ENCODE measurements at regions not wholly inside any gene's neighbourhood (a gene's known extent, or its start where the extent isn't known, plus 50 kb on each side); places are given as distances from the start of the nearest gene placed in this dataset.

DNA sequence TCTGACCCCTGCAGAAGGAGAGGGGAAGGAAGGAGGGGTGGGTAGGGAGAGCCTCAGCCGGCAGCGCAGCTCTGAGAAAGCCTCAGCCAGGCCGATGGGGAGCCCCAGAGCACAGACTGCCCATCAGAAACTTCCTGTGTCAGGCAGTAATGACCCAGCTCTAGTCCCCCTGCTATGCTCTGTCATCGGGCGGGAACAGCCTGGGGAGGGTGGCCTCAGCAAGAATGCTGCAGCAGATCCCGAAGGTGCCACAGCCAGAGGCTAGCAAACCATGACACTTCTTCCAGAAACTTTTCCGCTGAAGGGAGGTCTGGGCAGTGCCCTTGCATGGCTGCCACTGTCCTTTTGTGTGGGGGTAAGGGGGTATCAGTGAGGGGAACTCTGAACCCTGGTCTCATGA lies 279.0 kb downstream of the BCOR start:
- Histone ChIP-seq H3K4me1 (ENCODE audit: low read depth) (peaks cover 7% of the 10 kb centered on the region), H3K4me3 (no peak overlapping the region), H3K27ac (no peak overlapping the region), H3K9me3 (ENCODE audit: low read depth) (no peaks in the 10 kb centered on the region), H3K27me3 (no peaks in the 10 kb centered on the region), H3K36me3 (no peaks in the 10 kb centered on the region)
- no peak for TF ChIP-seq CTCF (IDR thresholded peaks at IDR 0.05; ENCODE audit: low read depth, low read length)
- DNase-seq (ENCODE audit: low read depth in 1 of 2, low spot score in 1 of 2), result no peak

- TF ChIP-seq CTCF (IDR thresholded peaks at IDR 0.05; ENCODE audit: low read depth, low read length), result no peak
- Histone ChIP-seq H3K9me3 (ENCODE audit: low read depth) (no peaks in the 10 kb centered on the region), H3K27ac (no peak overlapping the region), H3K4me3 (peak overlapping the region; percentile 41), H3K27me3 (no peaks in the 10 kb centered on the region), H3K36me3 (no peaks in the 10 kb centered on the region), H3K4me1 (ENCODE audit: low read depth) (peaks cover 7% of the 10 kb centered on the region)
- peak; percentile 47 to 61 for DNase-seq (ENCODE audit: low read depth in 1 of 2, low spot score in 1 of 2)
Measured at GRCh38 chrX:39819921-39820849, 277.6 kb downstream of the BCOR start.

GRCh38 chrX:39820938-39821708 lies 276.6 kb downstream of the BCOR start:
- no peaks in the 10 kb centered on the region for H3K36me3 ChIP-seq
- H3K4me1 ChIP-seq (ENCODE audit: low read depth), result peaks cover 7% of the 10 kb centered on the region
- H3K9me3 ChIP-seq (ENCODE audit: low read depth), result no peaks in the 10 kb centered on the region
- no peak for TF ChIP-seq CTCF (IDR thresholded peaks at IDR 0.05; ENCODE audit: low read depth, low read length)
- DNase-seq (ENCODE audit: low read depth in 1 of 2, low spot score in 1 of 2), result peak; percentile 44 to 60
- no peak overlapping the region for H3K27ac ChIP-seq
- no peaks in the 10 kb centered on the region for H3K27me3 ChIP-seq
- H3K4me3 ChIP-seq, result peak overlapping the region; percentile 41

GRCh38 chrX:39821709-39822095 lies 276.1 kb downstream of the BCOR start:
- no peaks in the 10 kb centered on the region for H3K27me3 ChIP-seq
- H3K36me3 ChIP-seq, result no peaks in the 10 kb centered on the region
- peak overlapping the region; percentile 41 for H3K4me3 ChIP-seq
- no peak for DNase-seq (ENCODE audit: low read depth in 1 of 2, low spot score in 1 of 2)
- no peaks in the 10 kb centered on the region for H3K9me3 ChIP-seq (ENCODE audit: low read depth)
- peaks cover 7% of the 10 kb centered on the region for H3K4me1 ChIP-seq (ENCODE audit: low read depth)
- no peak for TF ChIP-seq CTCF (IDR thresholded peaks at IDR 0.05; ENCODE audit: low read depth, low read length)
- H3K27ac ChIP-seq, result no peak overlapping the region

- no peak for DNase-seq (ENCODE audit: low read depth in 1 of 2, low spot score in 1 of 2)
- Histone ChIP-seq H3K4me3 (no peak overlapping the region), H3K36me3 (no peaks in the 10 kb centered on the region), H3K27ac (no peak overlapping the region), H3K4me1 (ENCODE audit: low read depth) (peaks cover 7% of the 10 kb centered on the region), H3K27me3 (no peaks in the 10 kb centered on the region), H3K9me3 (ENCODE audit: low read depth) (no peaks in the 10 kb centered on the region)
- TF ChIP-seq CTCF (IDR thresholded peaks at IDR 0.05; ENCODE audit: low read depth, low read length), result no peak
Measured at GRCh38 chrX:39822133-39822748, 275.5 kb downstream of the BCOR start.
